ENCODE measurements at regions not wholly inside any gene's neighbourhood (a gene's known extent, or its start where the extent isn't known, plus 50 kb on each side); places are given as distances from the start of the nearest gene placed in this dataset.

DNA sequence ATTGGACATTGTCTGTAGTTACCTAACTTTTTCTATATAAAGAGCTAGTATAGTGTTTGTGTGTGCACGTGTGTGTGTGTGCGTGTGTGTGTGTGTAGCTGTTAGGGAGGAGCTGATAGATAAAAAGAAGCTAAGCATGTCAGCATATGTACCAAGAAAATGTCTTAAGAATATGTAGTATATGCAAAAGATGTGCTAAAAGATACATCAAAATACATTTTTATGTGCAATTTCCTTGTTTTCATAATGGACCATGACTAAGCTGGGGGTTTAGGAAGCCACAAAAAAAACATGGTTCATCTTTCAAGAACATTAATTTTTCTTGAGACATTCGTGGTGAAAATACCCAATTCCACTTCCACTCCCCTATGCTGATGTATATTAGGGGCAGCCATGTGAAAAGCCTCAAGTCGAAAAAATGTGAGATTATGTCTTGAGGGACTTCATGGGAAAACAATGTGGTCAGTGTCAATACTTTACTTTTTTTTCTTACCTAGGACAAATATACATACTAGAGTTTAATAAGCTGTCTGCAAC, 1599.7 kb downstream of the ARAP2 start:
- H3K27ac ChIP-seq (ENCODE audit: low read depth, low read length, poor library complexity, severe bottlenecking) = no peak overlapping the region
- intact Hi-C loops (cut with micrococcal nuclease; ENCODE audit: unreplicated experiment) = no loop called here
- CTCF ChIA-PET = no interaction called here
- no peaks in the 10 kb centered on the region for H3K27me3 ChIP-seq (replicated peaks; ENCODE audit: insufficient read depth, low read depth, low read length, poor library complexity)
- BruUV-seq (replicated peaks) = no TSS peak
- no peak for DNase-seq (ENCODE audit: low spot score)
- no peaks in the 10 kb centered on the region for H3K36me3 ChIP-seq (ENCODE audit: insufficient read depth, low read length, poor library complexity, severe bottlenecking)
- POLR2A ChIA-PET (ENCODE audit: low non-redundant PET) = no interaction called here
- peaks cover 23% of the 10 kb centered on the region for H3K9me3 ChIP-seq (ENCODE audit: low read depth, low read length, poor library complexity, severe bottlenecking)
- TF ChIP-seq, protein P1, sequence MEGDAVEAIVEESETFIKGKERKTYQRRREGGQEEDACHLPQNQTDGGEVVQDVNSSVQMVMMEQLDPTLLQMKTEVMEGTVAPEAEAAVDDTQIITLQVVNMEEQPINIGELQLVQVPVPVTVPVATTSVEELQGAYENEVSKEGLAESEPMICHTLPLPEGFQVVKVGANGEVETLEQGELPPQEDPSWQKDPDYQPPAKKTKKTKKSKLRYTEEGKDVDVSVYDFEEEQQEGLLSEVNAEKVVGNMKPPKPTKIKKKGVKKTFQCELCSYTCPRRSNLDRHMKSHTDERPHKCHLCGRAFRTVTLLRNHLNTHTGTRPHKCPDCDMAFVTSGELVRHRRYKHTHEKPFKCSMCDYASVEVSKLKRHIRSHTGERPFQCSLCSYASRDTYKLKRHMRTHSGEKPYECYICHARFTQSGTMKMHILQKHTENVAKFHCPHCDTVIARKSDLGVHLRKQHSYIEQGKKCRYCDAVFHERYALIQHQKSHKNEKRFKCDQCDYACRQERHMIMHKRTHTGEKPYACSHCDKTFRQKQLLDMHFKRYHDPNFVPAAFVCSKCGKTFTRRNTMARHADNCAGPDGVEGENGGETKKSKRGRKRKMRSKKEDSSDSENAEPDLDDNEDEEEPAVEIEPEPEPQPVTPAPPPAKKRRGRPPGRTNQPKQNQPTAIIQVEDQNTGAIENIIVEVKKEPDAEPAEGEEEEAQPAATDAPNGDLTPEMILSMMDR (conservative IDR thresholded peaks at IDR 0.05; ENCODE audit: low read depth, low read length) = no peak
- TF ChIP-seq EZH2 (IDR thresholded peaks at IDR 0.05; ENCODE audit: borderline replicate concordance, low read depth, low read length, poor library complexity, severe bottlenecking) = no peak
- no peaks in the 10 kb centered on the region for H3K4me1 ChIP-seq (ENCODE audit: insufficient read depth, low read length, poor library complexity, severe bottlenecking)
- H3K4me3 ChIP-seq (ENCODE audit: low read depth, low read length, poor library complexity, severe bottlenecking) = no peak overlapping the region

DNA sequence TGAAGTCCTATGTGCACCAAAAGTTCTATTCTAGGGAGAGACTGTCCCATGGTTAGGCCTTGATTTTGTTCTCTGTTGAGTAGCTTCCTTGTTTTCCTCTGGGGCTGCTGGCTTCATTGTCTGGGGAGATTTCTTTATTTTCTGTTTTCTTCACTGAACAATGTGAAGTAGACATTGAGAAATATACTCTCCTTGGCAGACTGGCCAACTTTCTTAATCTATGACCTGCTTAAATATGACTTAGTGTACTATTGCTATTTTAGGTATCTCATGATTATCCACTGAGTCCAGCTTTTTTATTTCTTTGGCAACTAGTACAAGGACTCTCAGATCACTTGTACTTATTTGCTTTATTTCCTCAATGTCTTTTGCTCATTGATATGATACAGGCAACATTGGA, 1594.6 kb downstream of the ARAP2 start:
- peaks cover 4% of the 10 kb centered on the region for H3K9me3 ChIP-seq (ENCODE audit: low read depth, low read length, poor library complexity, severe bottlenecking)
- no peaks in the 10 kb centered on the region for H3K27me3 ChIP-seq (replicated peaks; ENCODE audit: insufficient read depth, low read depth, low read length, poor library complexity)
- no peak overlapping the region for H3K4me3 ChIP-seq (ENCODE audit: low read depth, low read length, poor library complexity, severe bottlenecking)
- TF ChIP-seq, protein P1 (conservative IDR thresholded peaks at IDR 0.05; ENCODE audit: low read depth, low read length) = no peak
- no peak for TF ChIP-seq EZH2 (IDR thresholded peaks at IDR 0.05; ENCODE audit: borderline replicate concordance, low read depth, low read length, poor library complexity, severe bottlenecking)
- H3K4me1 ChIP-seq (ENCODE audit: insufficient read depth, low read length, poor library complexity, severe bottlenecking) = no peaks in the 10 kb centered on the region
- DNase-seq (ENCODE audit: low spot score) = no peak
- H3K36me3 ChIP-seq (ENCODE audit: insufficient read depth, low read length, poor library complexity, severe bottlenecking) = no peaks in the 10 kb centered on the region
- CTCF ChIA-PET = no interaction called here
- H3K27ac ChIP-seq (ENCODE audit: low read depth, low read length, poor library complexity, severe bottlenecking) = no peak overlapping the region
- intact Hi-C loops (cut with micrococcal nuclease; ENCODE audit: unreplicated experiment) = no loop called here
- no TSS peak for BruUV-seq (replicated peaks)
- POLR2A ChIA-PET (ENCODE audit: low non-redundant PET) = no interaction called here

DNA sequence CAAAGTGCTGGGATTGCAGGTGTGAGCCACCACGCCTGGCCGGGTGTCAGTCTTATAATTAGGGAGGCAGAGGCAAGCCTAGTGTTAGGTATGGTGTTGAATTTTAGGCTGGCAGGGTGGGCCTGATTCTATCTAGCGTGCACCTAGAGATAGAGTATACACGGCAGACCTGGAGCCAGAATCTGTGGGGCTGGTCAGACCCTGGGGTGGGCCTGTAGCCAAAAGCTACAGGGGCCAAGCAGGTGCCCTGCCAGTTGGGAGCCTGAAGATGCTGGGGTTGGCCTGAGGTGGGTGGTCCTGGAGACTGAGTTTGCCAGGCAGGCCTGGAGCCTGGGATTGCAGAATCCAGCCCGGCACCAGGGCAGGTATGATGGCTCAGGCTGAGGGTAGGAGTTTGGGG, 1580.3 kb downstream of the ARAP2 start:
- intact Hi-C loops (cut with micrococcal nuclease; ENCODE audit: unreplicated experiment) = no loop called here
- no peak for DNase-seq (ENCODE audit: low spot score)
- Histone ChIP-seq H3K4me1 (ENCODE audit: insufficient read depth, low read length, poor library complexity, severe bottlenecking) (no peaks in the 10 kb centered on the region), H3K9me3 (ENCODE audit: low read depth, low read length, poor library complexity, severe bottlenecking) (no peaks in the 10 kb centered on the region), H3K27me3 (replicated peaks; ENCODE audit: insufficient read depth, low read depth, low read length, poor library complexity) (no peaks in the 10 kb centered on the region), H3K36me3 (ENCODE audit: insufficient read depth, low read length, poor library complexity, severe bottlenecking) (no peaks in the 10 kb centered on the region), H3K27ac (ENCODE audit: low read depth, low read length, poor library complexity, severe bottlenecking) (no peak overlapping the region), H3K4me3 (ENCODE audit: low read depth, low read length, poor library complexity, severe bottlenecking) (no peak overlapping the region)
- POLR2A ChIA-PET (ENCODE audit: low non-redundant PET) = no interaction called here
- TF ChIP-seq, protein P1 (conservative IDR thresholded peaks at IDR 0.05; ENCODE audit: low read depth, low read length) = no peak
- TF ChIP-seq EZH2 (IDR thresholded peaks at IDR 0.05; ENCODE audit: borderline replicate concordance, low read depth, low read length, poor library complexity, severe bottlenecking) = no peak
- CTCF ChIA-PET = no interaction called here
- BruUV-seq (replicated peaks) = no TSS peak
